ENCODE measurements at regions not wholly inside any gene's neighbourhood (a gene's known extent, or its start where the extent isn't known, plus 50 kb on each side); places are given as distances from the start of the nearest gene placed in this dataset.

DNA sequence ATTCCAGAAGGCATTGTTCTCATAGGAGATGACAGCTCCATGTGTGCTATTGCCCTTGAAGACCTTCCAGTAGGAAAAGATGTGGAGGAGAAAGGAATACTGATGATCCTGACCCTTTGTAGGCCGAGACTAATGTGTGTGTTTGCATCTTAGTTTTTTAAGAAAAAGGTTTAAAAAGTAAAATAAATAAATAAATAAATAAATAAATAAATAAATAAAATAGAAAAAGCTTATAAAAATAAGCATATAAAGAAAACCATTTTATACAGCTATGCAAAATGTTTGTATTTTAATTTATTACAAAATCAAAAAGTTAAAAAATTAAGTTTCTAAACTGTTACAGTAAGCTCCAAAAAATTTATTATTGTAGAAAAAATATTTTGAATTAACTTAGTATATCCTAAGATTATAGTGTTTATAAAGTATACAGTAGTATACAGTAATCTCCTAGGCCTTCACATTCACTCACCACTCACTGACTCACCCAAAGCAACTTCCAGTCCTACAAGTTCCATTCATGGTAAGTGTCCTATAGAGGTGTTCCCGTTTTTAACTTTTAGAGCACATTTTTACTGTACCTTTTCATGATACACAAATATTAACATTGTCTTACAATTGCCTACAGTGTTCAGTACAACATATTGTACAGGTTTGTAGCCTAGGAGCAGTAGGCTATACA lies 435.2 kb upstream of the SEMA3A start:
- H3K27ac Mint-ChIP-seq: no peak overlapping the region
- H3K4me1 Mint-ChIP-seq (ENCODE audit: low read depth): no peaks in the 10 kb centered on the region
- H3K9me3 Mint-ChIP-seq: no peaks in the 10 kb centered on the region
- no peak overlapping the region for H3K4me3 Mint-ChIP-seq
- H3K27me3 Mint-ChIP-seq: no peaks in the 10 kb centered on the region
- H3K36me3 Mint-ChIP-seq (ENCODE audit: low read depth): no peaks in the 10 kb centered on the region

DNA sequence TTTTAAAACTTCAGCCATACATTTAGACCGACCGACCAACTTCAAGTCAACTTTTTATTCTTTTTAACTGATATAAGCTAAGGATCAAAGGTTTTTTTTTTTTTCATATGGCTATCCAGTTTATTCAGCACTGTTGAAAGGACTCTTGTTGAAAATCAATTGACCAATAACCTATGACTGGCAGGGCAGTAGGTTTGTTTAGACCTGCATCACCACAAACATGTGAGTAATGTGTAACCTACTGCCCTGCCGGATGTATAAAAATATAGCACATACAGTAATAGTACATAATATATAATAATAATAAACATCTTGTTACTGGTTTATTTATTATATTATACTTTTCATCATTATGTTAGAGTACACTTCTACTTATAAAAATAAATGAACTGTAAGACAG lies 434.6 kb upstream of the SEMA3A start:
- Mint-ChIP-seq H3K27me3 (no peaks in the 10 kb centered on the region), H3K9me3 (no peaks in the 10 kb centered on the region), H3K4me3 (no peak overlapping the region), H3K27ac (no peak overlapping the region), H3K36me3 (ENCODE audit: low read depth) (no peaks in the 10 kb centered on the region), H3K4me1 (ENCODE audit: low read depth) (no peaks in the 10 kb centered on the region)

DNA sequence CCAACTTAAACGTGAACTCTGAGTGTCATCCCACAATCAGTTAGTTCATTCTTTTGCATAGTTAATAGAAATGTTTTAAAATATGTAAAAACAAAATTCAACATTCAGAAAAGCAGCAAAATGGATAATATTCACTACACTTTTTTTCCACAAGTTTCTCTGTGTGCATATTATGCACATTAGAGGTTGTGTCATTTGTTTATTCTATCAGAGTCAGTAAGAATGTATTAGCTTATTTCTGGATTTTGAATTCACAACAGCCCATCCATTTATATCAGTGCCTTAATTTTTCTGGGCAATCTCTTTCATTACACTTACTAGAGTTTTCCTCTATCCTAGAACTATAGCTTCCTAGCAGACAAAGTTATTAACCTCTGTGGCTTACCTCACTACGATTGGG lies 432.7 kb upstream of the SEMA3A start:
- H3K27ac Mint-ChIP-seq: no peak overlapping the region
- H3K27me3 Mint-ChIP-seq: no peaks in the 10 kb centered on the region
- no peaks in the 10 kb centered on the region for H3K4me1 Mint-ChIP-seq (ENCODE audit: low read depth)
- no peaks in the 10 kb centered on the region for H3K36me3 Mint-ChIP-seq (ENCODE audit: low read depth)
- no peak overlapping the region for H3K4me3 Mint-ChIP-seq
- H3K9me3 Mint-ChIP-seq: no peaks in the 10 kb centered on the region

GRCh38 chr7:84624927-84625326 lies 430.3 kb upstream of the SEMA3A start:
- H3K9me3 Mint-ChIP-seq: no peaks in the 10 kb centered on the region
- H3K4me1 Mint-ChIP-seq (ENCODE audit: low read depth): no peaks in the 10 kb centered on the region
- no peak overlapping the region for H3K27ac Mint-ChIP-seq
- H3K36me3 Mint-ChIP-seq (ENCODE audit: low read depth): no peaks in the 10 kb centered on the region
- no peaks in the 10 kb centered on the region for H3K27me3 Mint-ChIP-seq
- no peak overlapping the region for H3K4me3 Mint-ChIP-seq

DNA sequence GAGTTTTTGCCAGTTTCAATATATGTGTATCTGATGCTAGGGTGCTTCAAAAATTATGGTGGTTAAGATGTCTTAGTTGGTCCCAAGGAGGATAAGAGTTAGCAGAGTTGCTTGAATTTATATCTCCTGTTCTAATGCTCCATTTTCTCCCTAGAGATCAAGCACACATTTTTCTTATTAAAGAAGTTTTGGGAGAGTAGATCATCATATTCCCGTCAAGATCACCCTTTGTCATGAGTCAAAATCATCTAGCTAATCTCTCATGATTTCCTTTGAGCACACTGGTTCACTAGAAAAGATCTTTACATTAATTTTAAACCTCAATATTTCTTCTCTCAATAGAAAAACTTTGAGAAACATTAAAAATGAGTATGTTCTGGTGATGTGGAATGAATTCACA lies 429.9 kb upstream of the SEMA3A start:
- Mint-ChIP-seq H3K36me3 (ENCODE audit: low read depth) (no peaks in the 10 kb centered on the region), H3K27ac (no peak overlapping the region), H3K9me3 (no peaks in the 10 kb centered on the region), H3K4me1 (ENCODE audit: low read depth) (no peaks in the 10 kb centered on the region), H3K27me3 (no peaks in the 10 kb centered on the region), H3K4me3 (no peak overlapping the region)

DNA sequence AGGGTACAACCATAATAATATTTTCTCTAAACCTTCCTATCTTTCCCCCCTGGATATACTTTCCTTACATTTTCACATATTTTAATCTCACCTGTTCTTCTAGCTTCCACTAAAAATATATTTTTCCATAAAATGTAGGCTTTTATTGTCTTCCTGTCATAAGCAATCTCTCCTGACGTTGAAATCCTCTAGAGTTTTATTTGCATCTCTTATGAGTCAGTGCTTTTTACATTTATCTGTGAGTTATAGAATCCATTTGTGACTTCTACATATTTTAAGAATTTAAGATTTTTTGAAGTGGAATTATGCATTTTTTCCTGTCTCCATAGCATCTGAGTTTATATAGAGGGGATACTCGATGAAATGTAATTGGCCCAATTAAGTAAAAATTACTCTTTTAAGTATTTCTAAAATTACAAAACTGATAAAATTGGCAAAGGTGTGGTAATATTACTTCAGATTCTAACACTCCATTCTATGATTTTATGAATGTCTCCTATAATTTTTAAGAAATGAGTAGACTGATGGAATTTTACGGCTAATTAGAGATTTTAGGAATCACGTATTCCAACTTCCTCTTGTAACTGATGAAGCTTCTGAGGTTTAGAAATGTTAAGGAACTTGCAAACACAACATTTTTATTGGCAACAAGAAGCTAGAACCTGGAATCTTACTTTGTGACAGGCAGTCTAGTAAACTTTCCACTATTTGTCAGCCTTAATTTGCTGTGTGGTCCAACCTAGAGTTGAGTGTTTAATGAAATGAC lies 422.9 kb upstream of the SEMA3A start:
- H3K4me1 Mint-ChIP-seq (ENCODE audit: low read depth): no peaks in the 10 kb centered on the region
- no peaks in the 10 kb centered on the region for H3K36me3 Mint-ChIP-seq (ENCODE audit: low read depth)
- no peaks in the 10 kb centered on the region for H3K9me3 Mint-ChIP-seq
- H3K27ac Mint-ChIP-seq: no peak overlapping the region
- no peaks in the 10 kb centered on the region for H3K27me3 Mint-ChIP-seq
- no peak overlapping the region for H3K4me3 Mint-ChIP-seq

DNA sequence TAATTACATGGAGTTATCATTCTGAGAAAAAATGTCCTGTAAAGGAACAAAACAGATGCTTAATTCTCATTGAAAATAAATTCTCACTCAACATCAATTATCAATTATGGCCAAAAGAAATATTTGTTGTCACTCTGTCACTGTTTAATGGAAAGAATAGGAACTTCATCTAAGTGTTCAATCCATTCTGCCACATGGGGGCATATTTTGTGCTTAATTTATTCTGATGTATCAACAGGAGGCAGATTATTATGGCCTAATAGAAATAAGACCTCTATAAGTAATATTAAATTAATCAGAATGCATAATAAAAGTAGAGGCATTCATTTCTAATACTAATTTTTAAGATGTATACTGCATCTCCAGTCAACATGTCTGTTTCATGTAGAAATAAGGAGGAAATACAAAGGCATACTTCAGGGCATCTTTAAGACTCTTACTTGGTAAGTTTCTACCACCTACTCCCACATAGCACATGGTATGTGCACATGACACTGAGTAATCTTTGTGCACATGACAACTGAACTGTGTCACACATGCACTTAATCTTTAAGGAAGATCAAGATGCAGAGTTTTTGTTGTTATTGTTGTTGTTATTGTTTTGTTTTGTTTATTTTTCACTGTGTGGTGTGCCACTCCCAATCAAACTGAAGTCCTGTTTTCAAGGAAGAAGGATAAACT lies 420.4 kb upstream of the SEMA3A start:
- Mint-ChIP-seq H3K4me1 (ENCODE audit: low read depth) (no peaks in the 10 kb centered on the region), H3K9me3 (no peaks in the 10 kb centered on the region), H3K36me3 (ENCODE audit: low read depth) (no peaks in the 10 kb centered on the region), H3K4me3 (no peak overlapping the region), H3K27ac (no peak overlapping the region), H3K27me3 (no peaks in the 10 kb centered on the region)

DNA sequence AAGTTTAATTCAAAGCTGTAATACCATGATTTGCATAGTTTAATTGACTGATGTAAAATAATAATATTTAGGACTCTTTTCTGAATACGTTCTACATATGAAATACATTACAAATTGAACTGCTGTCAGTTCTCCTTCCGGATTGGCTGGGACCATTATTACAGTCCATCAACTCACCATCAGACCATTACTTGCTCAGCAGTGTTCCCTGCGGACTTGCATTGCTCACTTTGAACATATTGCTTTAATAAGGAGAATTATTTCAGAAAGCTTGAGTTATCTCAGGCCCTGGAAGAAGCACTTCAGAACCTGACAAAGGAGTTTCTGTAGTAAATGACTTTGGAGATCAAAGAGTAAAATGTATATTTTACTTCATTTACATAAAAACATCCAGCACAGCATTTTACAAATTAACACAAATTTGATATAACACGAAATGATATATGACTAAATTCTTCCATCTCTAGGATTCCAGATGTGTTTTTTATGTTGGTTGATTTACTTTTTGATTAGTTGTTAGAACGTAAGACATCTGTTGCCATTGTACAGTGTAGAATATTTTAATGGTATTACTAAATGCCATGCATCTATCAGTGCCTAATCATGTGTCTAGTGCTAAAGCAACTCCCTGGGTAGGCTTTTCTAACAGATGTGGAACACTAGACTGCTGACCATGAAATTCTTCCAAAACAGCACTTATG lies 418.5 kb upstream of the SEMA3A start:
- Mint-ChIP-seq H3K9me3 (no peaks in the 10 kb centered on the region), H3K27me3 (no peaks in the 10 kb centered on the region), H3K36me3 (ENCODE audit: low read depth) (no peaks in the 10 kb centered on the region), H3K4me3 (no peak overlapping the region), H3K4me1 (ENCODE audit: low read depth) (no peaks in the 10 kb centered on the region), H3K27ac (no peak overlapping the region)

- H3K4me3 Mint-ChIP-seq: no peak overlapping the region
- H3K27me3 Mint-ChIP-seq: no peaks in the 10 kb centered on the region
- H3K4me1 Mint-ChIP-seq (ENCODE audit: low read depth): no peaks in the 10 kb centered on the region
- no peaks in the 10 kb centered on the region for H3K9me3 Mint-ChIP-seq
- H3K36me3 Mint-ChIP-seq (ENCODE audit: low read depth): no peaks in the 10 kb centered on the region
- no peak overlapping the region for H3K27ac Mint-ChIP-seq
These were observed 416.8 kb upstream of the SEMA3A start for GRCh38 chr7:84611391-84611790.

DNA sequence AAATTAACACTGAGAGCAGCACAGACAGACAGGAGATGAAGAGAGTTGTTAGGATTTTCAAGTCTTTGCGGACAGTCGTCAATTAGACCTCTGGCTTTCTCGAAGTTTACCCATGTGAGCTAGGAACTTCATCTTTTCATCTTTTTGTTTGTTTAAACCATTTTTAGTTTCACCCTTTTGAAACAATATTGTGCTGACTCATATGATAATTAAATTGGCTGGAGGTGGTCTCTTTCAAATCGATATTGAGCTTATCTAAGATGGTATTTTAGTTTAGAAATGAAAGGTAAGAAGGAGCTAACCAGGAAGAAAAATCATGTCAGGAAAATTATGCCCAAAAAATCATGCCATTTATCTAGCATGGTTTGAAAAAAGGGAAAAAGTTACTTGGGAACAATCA lies 415.8 kb upstream of the SEMA3A start:
- H3K27ac Mint-ChIP-seq: no peak overlapping the region
- no peaks in the 10 kb centered on the region for H3K4me1 Mint-ChIP-seq (ENCODE audit: low read depth)
- no peaks in the 10 kb centered on the region for H3K27me3 Mint-ChIP-seq
- no peaks in the 10 kb centered on the region for H3K9me3 Mint-ChIP-seq
- no peaks in the 10 kb centered on the region for H3K36me3 Mint-ChIP-seq (ENCODE audit: low read depth)
- no peak overlapping the region for H3K4me3 Mint-ChIP-seq

GRCh38 chr7:84605301-84605700 lies 410.7 kb upstream of the SEMA3A start:
- Mint-ChIP-seq H3K27ac (no peak overlapping the region), H3K27me3 (no peaks in the 10 kb centered on the region), H3K9me3 (peaks cover 5% of the 10 kb centered on the region), H3K4me3 (no peak overlapping the region), H3K4me1 (ENCODE audit: low read depth) (no peaks in the 10 kb centered on the region), H3K36me3 (ENCODE audit: low read depth) (no peaks in the 10 kb centered on the region)

- H3K36me3 Mint-ChIP-seq (ENCODE audit: low read depth): no peaks in the 10 kb centered on the region
- no peaks in the 10 kb centered on the region for H3K27me3 Mint-ChIP-seq
- H3K4me1 Mint-ChIP-seq (ENCODE audit: low read depth): no peaks in the 10 kb centered on the region
- no peak overlapping the region for H3K4me3 Mint-ChIP-seq
- no peak overlapping the region for H3K27ac Mint-ChIP-seq
- peaks cover 5% of the 10 kb centered on the region for H3K9me3 Mint-ChIP-seq
These were observed 409.0 kb upstream of the SEMA3A start for GRCh38 chr7:84603545-84603944.

DNA sequence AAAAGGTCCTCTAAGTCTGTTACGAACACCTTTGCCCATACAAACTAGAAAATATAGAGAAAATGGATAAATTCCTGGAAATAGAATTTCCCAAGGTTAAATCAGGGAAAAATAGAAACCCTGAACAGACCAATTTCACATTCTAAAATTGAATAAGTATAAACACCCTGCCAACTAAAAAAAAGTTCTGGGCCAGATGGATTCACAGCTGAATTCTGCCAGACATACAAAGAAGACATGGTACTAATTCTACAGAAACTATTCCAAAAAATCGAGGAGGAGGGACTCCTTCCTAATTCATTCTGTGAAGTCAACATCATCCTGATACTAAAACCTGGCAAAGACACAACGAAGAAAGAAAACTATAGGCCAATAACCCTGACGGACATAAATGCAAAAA lies 400.4 kb upstream of the SEMA3A start:
- Mint-ChIP-seq H3K36me3 (ENCODE audit: low read depth) (no peaks in the 10 kb centered on the region), H3K27me3 (no peaks in the 10 kb centered on the region), H3K27ac (no peak overlapping the region), H3K4me1 (ENCODE audit: low read depth) (no peaks in the 10 kb centered on the region), H3K9me3 (no peaks in the 10 kb centered on the region), H3K4me3 (no peak overlapping the region)

DNA sequence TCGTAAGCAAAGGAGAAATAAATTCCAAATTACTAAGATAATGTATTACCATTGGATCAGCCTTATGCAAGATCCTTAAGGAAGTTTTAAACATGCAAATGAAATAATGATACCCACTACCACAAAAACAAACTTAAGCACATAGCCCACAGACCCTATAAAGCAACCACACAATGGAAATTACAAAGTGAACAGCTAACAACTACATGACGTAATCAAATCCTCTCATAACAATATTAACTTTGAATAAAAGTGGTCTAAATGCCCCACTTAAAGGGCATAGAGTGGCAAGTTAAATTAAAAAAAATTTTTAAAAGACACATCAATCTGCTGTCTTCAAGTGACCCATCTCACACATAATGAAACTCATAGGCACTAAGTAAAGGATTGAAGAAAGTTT lies 397.3 kb upstream of the SEMA3A start:
- H3K36me3 Mint-ChIP-seq (ENCODE audit: low read depth): no peaks in the 10 kb centered on the region
- H3K4me3 Mint-ChIP-seq: no peak overlapping the region
- no peaks in the 10 kb centered on the region for H3K4me1 Mint-ChIP-seq (ENCODE audit: low read depth)
- no peaks in the 10 kb centered on the region for H3K27me3 Mint-ChIP-seq
- no peaks in the 10 kb centered on the region for H3K9me3 Mint-ChIP-seq
- no peak overlapping the region for H3K27ac Mint-ChIP-seq

DNA sequence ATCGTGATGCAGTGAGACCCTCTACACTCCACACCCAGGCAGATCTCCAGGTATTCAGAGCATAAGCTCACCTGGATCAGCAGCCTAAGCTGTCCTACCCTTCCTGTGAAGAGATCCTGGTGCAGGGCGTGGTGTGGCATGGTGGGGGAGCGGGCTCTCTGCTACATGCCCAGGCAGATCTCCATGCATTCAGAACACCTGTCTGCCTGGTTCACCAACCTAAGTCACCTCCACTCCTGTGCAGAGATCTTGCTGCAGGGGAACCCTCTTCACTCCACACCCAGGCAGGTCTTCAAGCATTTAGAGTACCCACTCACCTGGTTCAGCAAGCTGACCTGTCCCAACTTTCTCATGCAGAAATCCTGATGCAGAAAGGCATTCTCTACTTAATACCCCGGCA lies 394.4 kb upstream of the SEMA3A start:
- H3K4me1 Mint-ChIP-seq (ENCODE audit: low read depth): no peaks in the 10 kb centered on the region
- H3K27ac Mint-ChIP-seq: no peak overlapping the region
- no peaks in the 10 kb centered on the region for H3K9me3 Mint-ChIP-seq
- no peak overlapping the region for H3K4me3 Mint-ChIP-seq
- no peaks in the 10 kb centered on the region for H3K27me3 Mint-ChIP-seq
- no peaks in the 10 kb centered on the region for H3K36me3 Mint-ChIP-seq (ENCODE audit: low read depth)
